Endothelial cell of umbilical vein (primary cell): ENCODE measurements at regions not wholly inside any gene's neighbourhood (a gene's known extent, or its start where the extent isn't known, plus 50 kb on each side); places are given as distances from the start of the nearest gene placed in this dataset.
"Not testable (repeated sequence)": the region's sequence is repeated elsewhere in the genome, so short reads cannot be mapped to it uniquely, and the experiment has no call there.

ENCODE experiments used
- BruUV-seq: library from RNA; stranded (reverse); fragments of 400-500 nt; replicated peaks from 2 replicates; lab custom pipeline; 2021; lab: Mats Ljungman, UMichigan
- CTCF ChIA-PET: fragments of 300-600, 350-600 bp; sonication (Branson Sonifier 250); formaldehyde crosslinking; loops from one replicate; lab custom pipeline; 2021; ENCODE audit warnings: antibody characterized with exemption, inconsistent platforms; lab: Charles Lee
- POLR2A ChIA-PET: fragments of 300-600, 350-600 bp; sonication (Branson Sonifier 250); formaldehyde crosslinking; loops from one replicate; lab custom pipeline; 2021; ENCODE audit warnings: antibody characterized with exemption, inconsistent platforms; lab: Charles Lee
- DNase-seq: peaks from one replicate; pipeline ENCODE4 v3.0.0-alpha.2; 2011; ENCODE audit warnings: low read depth, low spot score
- FAIRE-seq: peaks from 2 replicates; lab custom pipeline; 2011; peaks lifted over from hg19 to GRCh38; lab: Jason Lieb, UNC
- H2AFZ ChIP-seq: 2 replicates; pipeline ENCODE4 v1.6.0; 2012; ENCODE audit warnings: low read depth, low read length, control low read depth, inconsistent platforms
- H3K27ac ChIP-seq: 2 replicates; pipeline ENCODE4 v1.5.1; 2011; ENCODE audit warnings: low read depth, mild to moderate bottlenecking, control low read depth, low read length, moderate library complexity; ENCODE audit not compliant: insufficient read depth
- H3K27me3 ChIP-seq, 2 experiments: 2 replicates each; pipeline versions ENCODE4 v1.6.0 to v1.6.1; 2011; ENCODE audit warnings: low read length in 2 of 2, mixed read lengths in 1 of 2; ENCODE audit not compliant: control insufficient read depth in 2 of 2, insufficient read depth in 2 of 2
- H3K36me3 ChIP-seq, 2 experiments: 2 replicates in 1 of 2; 3 replicates in 1 of 2; pipeline ENCODE4 v1.5.1; 2011; ENCODE audit warnings: low read length in 2 of 2, mild to moderate bottlenecking in 1 of 2, moderate library complexity in 1 of 2; ENCODE audit not compliant: control insufficient read depth in 2 of 2, insufficient read depth in 2 of 2; ENCODE audit errors: extremely low read depth in 1 of 2
- H3K4me1 ChIP-seq: 3 replicates; pipeline ENCODE4 v1.5.1; 2011; ENCODE audit warnings: mild to moderate bottlenecking, low read length; ENCODE audit not compliant: control insufficient read depth, insufficient read depth; ENCODE audit errors: extremely low read depth
- H3K4me2 ChIP-seq: 2 replicates; pipeline ENCODE4 v1.6.1; 2011; ENCODE audit warnings: low read length, control low read depth, mixed read lengths; ENCODE audit not compliant: insufficient read depth
- H3K4me3 ChIP-seq, 3 experiments: fragments of 200-600 bp in 1 of 3; sonication (generic), shearing (Covaris generic) in 1 of 3; replicated peaks in 1 of 3; 2 replicates each; pipeline ENCODE4 v1.5.1; 2011 to 2016; ENCODE audit warnings: control low read depth in 3 of 3, low read length in 3 of 3, mild to moderate bottlenecking in 2 of 3, inconsistent platforms in 1 of 3, low read depth in 1 of 3, moderate library complexity in 1 of 3; ENCODE audit not compliant: insufficient read depth in 1 of 3
- H3K79me2 ChIP-seq: 2 replicates; pipeline ENCODE4 v1.6.0; 2012; ENCODE audit warnings: low read length, inconsistent platforms; ENCODE audit not compliant: control insufficient read depth, insufficient read depth
- H3K9ac ChIP-seq: replicated peaks from 2 replicates; pipeline ENCODE3; 2011; ENCODE audit warnings: low read length, control low read depth; ENCODE audit not compliant: insufficient read depth; ENCODE audit errors: extremely low read depth
- H3K9me1 ChIP-seq: replicated peaks from 3 replicates; pipeline ENCODE4 v1.6.0; 2011; ENCODE audit warnings: mild to moderate bottlenecking, low read length; ENCODE audit not compliant: control insufficient read depth, insufficient read depth; ENCODE audit errors: extremely low read depth
- H3K9me3 ChIP-seq: replicated peaks from 2 replicates; pipeline ENCODE4 v1.5.1; 2012; ENCODE audit warnings: low read length, inconsistent platforms; ENCODE audit not compliant: control insufficient read depth, insufficient read depth
- H4K20me1 ChIP-seq: replicated peaks from 2 replicates; pipeline ENCODE3; 2011; ENCODE audit warnings: mild to moderate bottlenecking, low read length; ENCODE audit not compliant: control insufficient read depth, insufficient read depth; ENCODE audit errors: extremely low read depth
- MAX ChIP-seq: IDR thresholded peaks from 2 replicates; pipeline ENCODE4 v1.6.1; 2011; ENCODE audit not compliant: insufficient read depth, insufficient read length
- MYC ChIP-seq: IDR thresholded peaks from one replicate; pipeline ENCODE4 v1.6.1; 2011; ENCODE audit warnings: mild to moderate bottlenecking, low read depth, low read length
- POLR2A ChIP-seq: IDR thresholded peaks from 2 replicates; pipeline ENCODE4 v1.6.1; 2012; ENCODE audit warnings: low read depth, mild to moderate bottlenecking, control low read depth, low read length
- POLR2AphosphoS5 ChIP-seq: IDR thresholded peaks from 2 replicates; pipeline ENCODE4 v1.6.1; 2012; ENCODE audit warnings: low read depth, mild to moderate bottlenecking, control low read depth, low read length, moderate library complexity; ENCODE audit not compliant: insufficient read depth
- dilution Hi-C: fragments of 300-500 bp; cut with MboI; formaldehyde crosslinking; loops from one replicate; pipeline ENCODE4 v1.15.0; 2019; ENCODE audit warnings: low sequenced_read_pairs; ENCODE audit not compliant: extremely low pct_ligation_motif_present
- intact Hi-C: fragments of 100-400 bp; cut with micrococcal nuclease; formaldehyde crosslinking; loops from one replicate; pipeline ENCODE4 v1.10.0; 2022

- ChIA-PET CTCF (no interaction called here), POLR2A (no interaction called here)
- no peak overlapping the region for H3K9ac ChIP-seq
- DNase-seq = no peak
- FAIRE-seq = no peak
- H3K9me1 ChIP-seq = no peaks in the 10 kb centered on the region
- H3K27ac ChIP-seq = no peak overlapping the region
- dilution Hi-C loops = no loop called here
- no peaks in the 10 kb centered on the region for H3K4me1 ChIP-seq
- TF ChIP-seq MYC = no peak
- no peak overlapping the region for H3K4me2 ChIP-seq
- no peaks in the 10 kb centered on the region for H3K27me3 ChIP-seq
- no peaks in the 10 kb centered on the region for H3K36me3 ChIP-seq
- intact Hi-C loops = no loop called here
- no peak overlapping the region for H3K4me3 ChIP-seq
- no peaks in the 10 kb centered on the region for H4K20me1 ChIP-seq
- H3K79me2 ChIP-seq = no peaks in the 10 kb centered on the region
- no peaks in the 10 kb centered on the region for H3K9me3 ChIP-seq
- BruUV-seq = no TSS peak
- no peak overlapping the region for H2AFZ ChIP-seq
Measured at GRCh38 chr6:859936-860335, 167.0 kb upstream of the EXOC2 start.

- Histone ChIP-seq H3K79me2 (no peaks in the 10 kb centered on the region), H3K9ac (no peak overlapping the region), H3K9me1 (no peaks in the 10 kb centered on the region), H2AFZ (no peak overlapping the region), H3K36me3 (no peaks in the 10 kb centered on the region), H4K20me1 (no peaks in the 10 kb centered on the region), H3K9me3 (no peaks in the 10 kb centered on the region), H3K4me1 (no peaks in the 10 kb centered on the region), H3K27me3 (no peaks in the 10 kb centered on the region), H3K4me3 (no peak overlapping the region), H3K27ac (no peak overlapping the region), H3K4me2 (no peak overlapping the region)
- TF ChIP-seq MAX = no peak
- no peak for TF ChIP-seq POLR2AphosphoS5
- TF ChIP-seq POLR2A = no peak
- ChIA-PET POLR2A (no interaction called here), CTCF (no interaction called here)
- dilution Hi-C loops = no loop called here
- DNase-seq (no peak), FAIRE-seq (no peak)
- BruUV-seq = no TSS peak
- intact Hi-C loops = no loop called here
Measured at GRCh38 chr6:854406-855118, 161.6 kb upstream of the EXOC2 start.

- H3K27me3 ChIP-seq, H3K9me1 ChIP-seq, H3K36me3 ChIP-seq, POLR2A ChIA-PET, dilution Hi-C loops, DNase-seq, FAIRE-seq, H3K4me3 ChIP-seq, CTCF ChIA-PET, BruUV-seq, H3K4me2 ChIP-seq, H4K20me1 ChIP-seq, H3K27ac ChIP-seq, intact Hi-C loops, H3K79me2 ChIP-seq, H2AFZ ChIP-seq, H3K9me3 ChIP-seq, H3K9ac ChIP-seq, H3K4me1 ChIP-seq: not testable (repeated sequence)
Measured at GRCh38 chr6:852216-852615, 159.3 kb upstream of the EXOC2 start.
